ENCODE measurements at regions not wholly inside any gene's neighbourhood (a gene's known extent, or its start where the extent isn't known, plus 50 kb on each side); places are given as distances from the start of the nearest gene placed in this dataset.

GRCh38 chr11:92595052-92595451, 370.4 kb downstream of the FAT3 start:
- H3K9me3 ChIP-seq (ENCODE audit: control insufficient read depth, insufficient read depth, low read length), result no peaks in the 10 kb centered on the region
- DNase-seq (ENCODE audit: low read depth, low spot score), result no peak
- TF ChIP-seq CTCF (IDR thresholded peaks at IDR 0.05; ENCODE audit: low read depth, low read length), result no peak
- no peak overlapping the region for H3K27ac ChIP-seq (ENCODE audit: low read depth, low read length)
- H3K27me3 ChIP-seq (ENCODE audit: control insufficient read depth, insufficient read depth, low read length), result no peaks in the 10 kb centered on the region
- POLR2A ChIA-PET, result no interaction called here
- H3K4me3 ChIP-seq (ENCODE audit: low read depth, low read length), result no peak overlapping the region
- CTCF ChIA-PET, result no interaction called here

- Histone ChIP-seq H3K27ac (ENCODE audit: low read depth, low read length) (no peak overlapping the region), H3K4me3 (ENCODE audit: low read depth, low read length) (no peak overlapping the region), H3K27me3 (ENCODE audit: control insufficient read depth, insufficient read depth, low read length) (no peaks in the 10 kb centered on the region), H3K9me3 (ENCODE audit: control insufficient read depth, insufficient read depth, low read length) (no peaks in the 10 kb centered on the region)
- no peak for TF ChIP-seq CTCF (IDR thresholded peaks at IDR 0.05; ENCODE audit: low read depth, low read length)
- no peak for DNase-seq (ENCODE audit: low read depth, low spot score)
- ChIA-PET POLR2A (no interaction called here), CTCF (no interaction called here)
These were observed 372.1 kb downstream of the FAT3 start for GRCh38 chr11:92596596-92597317.

- Histone ChIP-seq H3K27me3 (ENCODE audit: control insufficient read depth, insufficient read depth, low read length) (no peaks in the 10 kb centered on the region), H3K4me3 (ENCODE audit: low read depth, low read length) (no peak overlapping the region), H3K9me3 (ENCODE audit: control insufficient read depth, insufficient read depth, low read length) (no peaks in the 10 kb centered on the region), H3K27ac (ENCODE audit: low read depth, low read length) (no peak overlapping the region)
- POLR2A ChIA-PET, result no interaction called here
- no peak for TF ChIP-seq CTCF (IDR thresholded peaks at IDR 0.05; ENCODE audit: low read depth, low read length)
- DNase-seq (ENCODE audit: low read depth, low spot score), result no peak
- CTCF ChIA-PET, result no interaction called here
These were observed 368.4 kb upstream of the MTNR1B start for GRCh38 chr11:92601048-92601447.

GRCh38 chr11:92605667-92606066, 363.8 kb upstream of the MTNR1B start:
- no peak for DNase-seq (ENCODE audit: low read depth, low spot score)
- ChIA-PET POLR2A (no interaction called here), CTCF (no interaction called here)
- Histone ChIP-seq H3K4me3 (ENCODE audit: low read depth, low read length) (no peak overlapping the region), H3K27me3 (ENCODE audit: control insufficient read depth, insufficient read depth, low read length) (no peaks in the 10 kb centered on the region), H3K27ac (ENCODE audit: low read depth, low read length) (no peak overlapping the region), H3K9me3 (ENCODE audit: control insufficient read depth, insufficient read depth, low read length) (no peaks in the 10 kb centered on the region)
- no peak for TF ChIP-seq CTCF (IDR thresholded peaks at IDR 0.05; ENCODE audit: low read depth, low read length)

- Histone ChIP-seq H3K4me3 (ENCODE audit: low read depth, low read length) (no peak overlapping the region), H3K27ac (ENCODE audit: low read depth, low read length) (no peak overlapping the region), H3K9me3 (ENCODE audit: control insufficient read depth, insufficient read depth, low read length) (no peaks in the 10 kb centered on the region), H3K27me3 (ENCODE audit: control insufficient read depth, insufficient read depth, low read length) (no peaks in the 10 kb centered on the region)
- no peak for TF ChIP-seq CTCF (IDR thresholded peaks at IDR 0.05; ENCODE audit: low read depth, low read length)
- CTCF ChIA-PET, result interaction anchor here (0.6 kb wide), 1 partner anchor 12 kb away, joined by 3 read pairs; no protein-coding TSS in a partner anchor
- POLR2A ChIA-PET, result no interaction called here
- DNase-seq (ENCODE audit: low read depth, low spot score), result no peak
These were observed 361.3 kb upstream of the MTNR1B start for GRCh38 chr11:92607969-92608722.

Measured in AG04450 (cell line).